GM19193 (cell line): ENCODE measurements at regions not wholly inside any gene's neighbourhood (a gene's known extent, or its start where the extent isn't known, plus 50 kb on each side); places are given as distances from the start of the nearest gene placed in this dataset.
A peak's percentile ranks its signal among the peaks of the same experiment; 100 is the strongest.

Experiments used
- POLR2A ChIP-seq: IDR thresholded peaks from 4 replicates; pipeline ENCODE4 v1.6.1; 2011; ENCODE audit not compliant: insufficient read depth, insufficient read length; ENCODE audit errors: extremely low read depth

DNA sequence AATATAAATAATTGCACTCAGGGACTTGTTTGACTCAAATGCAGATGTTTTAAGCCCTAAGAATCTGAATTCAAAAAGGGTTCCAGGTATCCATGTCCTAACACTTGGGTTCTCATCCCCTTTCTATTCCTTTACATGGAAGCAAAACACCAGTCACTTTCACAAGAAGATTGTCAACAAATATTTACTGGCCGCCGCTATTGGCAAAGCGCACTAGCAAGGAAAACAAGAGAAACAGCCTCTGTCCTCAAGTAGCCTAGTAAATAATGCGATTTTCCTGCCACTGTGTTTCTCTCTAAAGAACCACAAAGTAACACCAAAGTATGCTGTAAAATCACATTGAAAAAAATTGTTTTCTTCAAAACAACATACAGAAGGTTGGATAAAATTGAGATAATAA lies 66.7 kb upstream of the EZH2 start:
- no peak for TF ChIP-seq POLR2A

DNA sequence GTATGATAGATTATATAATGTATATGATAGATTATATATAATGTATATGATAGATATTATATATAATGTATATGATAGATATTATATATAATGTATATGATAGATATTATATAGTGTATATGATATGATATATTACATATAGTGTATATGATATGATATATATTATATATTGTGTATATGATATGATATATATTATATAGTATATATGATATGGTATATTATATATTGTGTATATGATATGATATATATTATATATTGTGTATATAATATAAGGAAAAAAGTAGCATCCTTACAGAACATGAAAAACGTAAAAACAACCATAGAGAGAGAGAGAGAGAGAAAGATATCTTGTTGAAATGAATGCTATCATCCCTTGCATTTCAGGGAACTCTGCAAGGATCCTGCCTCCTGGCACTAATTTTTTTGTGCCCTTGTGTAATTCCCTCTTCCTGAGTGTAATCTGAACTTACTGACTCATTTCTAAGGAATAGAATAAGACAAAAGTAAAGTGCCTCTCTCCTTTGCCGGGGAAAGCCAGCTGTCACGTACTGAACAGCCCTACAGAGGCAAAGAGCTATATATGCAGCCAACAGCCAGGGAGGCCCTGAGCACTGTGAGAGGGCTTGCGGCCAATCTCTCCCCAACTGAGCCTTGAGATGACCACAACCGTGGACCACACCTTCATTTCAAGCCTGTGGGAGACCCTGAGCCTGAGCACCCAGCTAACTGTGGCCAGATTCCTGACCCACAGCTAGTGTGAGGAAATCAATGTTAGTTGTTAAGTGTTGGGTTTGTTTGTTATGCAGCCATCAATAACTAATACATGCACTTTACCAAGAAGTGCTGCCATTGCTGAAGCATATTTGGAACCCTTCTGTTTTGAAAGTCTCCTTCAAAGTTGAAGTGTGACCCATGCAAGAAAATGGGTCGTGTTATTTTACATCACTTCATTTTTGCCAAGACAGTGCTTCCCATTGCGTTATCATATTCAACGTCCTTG lies 61.1 kb upstream of the EZH2 start:
- no peak for TF ChIP-seq POLR2A

DNA sequence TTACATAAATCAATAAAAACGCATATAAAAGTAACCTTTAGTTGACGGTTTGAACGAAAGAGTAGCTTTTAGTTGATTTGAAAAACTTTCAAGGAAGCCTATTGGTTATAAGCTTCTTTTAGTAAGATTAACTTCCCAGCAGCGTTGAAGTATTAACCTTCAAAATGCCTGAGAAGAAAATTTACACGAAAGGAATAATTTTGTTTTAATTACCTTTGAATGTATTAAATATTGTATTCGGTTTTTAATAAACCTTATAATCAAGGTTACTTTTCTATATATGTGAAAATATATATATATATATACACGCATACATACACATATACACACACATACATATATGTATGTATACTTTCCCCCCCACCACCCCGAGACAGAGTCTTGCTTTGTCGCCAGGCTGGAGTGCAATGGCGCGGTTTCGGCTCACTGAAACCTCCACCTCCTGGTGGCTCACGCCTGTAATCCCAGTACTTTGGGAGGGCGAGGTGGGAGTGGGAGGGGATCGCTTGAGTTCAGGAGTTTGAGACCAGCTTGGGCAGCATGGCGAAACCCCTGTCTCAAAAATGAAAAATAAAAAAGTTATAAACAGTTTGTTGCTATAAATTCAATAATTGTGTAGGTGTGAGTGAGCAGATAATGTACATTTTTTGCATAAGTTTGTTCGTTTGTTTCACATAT lies 57.6 kb upstream of the EZH2 start:
- TF ChIP-seq POLR2A, result no peak

DNA sequence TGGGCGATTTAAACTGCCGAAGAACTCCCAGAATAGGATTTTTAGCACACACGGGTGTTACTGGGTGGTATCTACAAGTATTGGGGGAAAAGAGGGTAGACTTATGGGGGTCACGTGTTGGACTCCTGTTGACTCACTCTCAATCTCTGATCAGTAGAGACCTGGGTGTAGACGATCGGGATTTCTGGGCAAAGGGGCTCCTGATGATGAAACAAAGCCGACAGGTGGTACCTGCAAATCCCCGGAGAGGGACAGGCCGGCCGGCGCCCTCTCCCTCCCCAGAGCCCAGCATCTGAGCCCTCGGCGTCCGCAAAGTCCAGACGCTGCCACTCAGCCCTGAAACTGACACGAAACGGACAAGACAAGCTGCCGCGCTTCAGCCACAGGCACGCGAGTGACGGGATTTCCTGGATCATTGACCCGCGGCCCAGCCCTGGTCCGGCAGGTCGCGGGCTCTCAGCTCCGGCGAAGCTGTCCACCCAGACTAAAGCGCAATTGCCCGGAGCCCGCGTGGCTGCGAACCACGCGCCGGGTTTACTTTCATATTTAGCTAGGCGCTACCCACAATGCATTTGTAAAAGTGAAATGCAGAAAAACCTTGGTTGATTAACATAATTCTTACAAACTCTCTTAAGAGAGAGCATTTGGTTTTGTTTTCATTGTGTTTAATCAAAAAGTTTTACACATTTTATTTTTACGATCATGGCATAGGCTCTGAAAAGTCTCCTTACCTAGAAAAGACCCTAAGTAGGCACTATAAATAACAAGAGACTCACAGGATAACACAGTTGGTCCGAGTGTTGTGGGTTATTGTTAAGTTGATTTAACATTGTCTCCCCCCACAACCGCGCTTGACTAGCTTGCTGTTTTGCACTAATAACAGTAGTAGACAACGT lies 56.9 kb upstream of the EZH2 start:
- TF ChIP-seq POLR2A, result peak; percentile 80

DNA sequence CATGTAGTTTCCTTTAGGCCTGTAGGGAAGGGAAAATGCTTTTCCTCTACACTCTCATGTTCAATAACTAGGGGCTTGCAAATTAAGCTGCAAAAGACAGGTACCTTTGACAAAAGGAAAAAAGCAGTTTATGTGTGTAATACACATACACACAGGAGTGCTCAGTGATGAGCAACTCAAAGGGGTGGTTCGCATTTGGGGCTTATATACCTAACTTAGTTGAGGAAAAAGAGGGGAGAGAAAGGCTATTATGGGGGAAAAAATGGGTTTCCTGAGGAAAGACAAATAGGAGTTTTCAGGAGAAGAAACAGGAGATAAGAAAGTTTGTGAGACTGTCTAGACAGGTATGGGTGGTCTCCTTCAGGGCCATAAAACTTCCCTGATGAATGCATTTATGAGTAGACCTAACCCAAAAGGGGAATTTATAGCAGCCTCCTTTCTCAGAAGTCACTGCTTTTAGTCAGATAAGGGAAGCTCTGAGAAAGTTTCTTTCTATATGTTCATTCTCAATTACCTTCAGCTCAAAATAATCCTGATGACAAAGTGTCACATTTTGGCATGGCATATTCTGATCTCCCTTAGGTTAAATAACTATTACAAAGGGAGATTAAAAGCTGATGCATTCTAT lies 55.2 kb upstream of the EZH2 start:
- TF ChIP-seq POLR2A, result no peak

DNA sequence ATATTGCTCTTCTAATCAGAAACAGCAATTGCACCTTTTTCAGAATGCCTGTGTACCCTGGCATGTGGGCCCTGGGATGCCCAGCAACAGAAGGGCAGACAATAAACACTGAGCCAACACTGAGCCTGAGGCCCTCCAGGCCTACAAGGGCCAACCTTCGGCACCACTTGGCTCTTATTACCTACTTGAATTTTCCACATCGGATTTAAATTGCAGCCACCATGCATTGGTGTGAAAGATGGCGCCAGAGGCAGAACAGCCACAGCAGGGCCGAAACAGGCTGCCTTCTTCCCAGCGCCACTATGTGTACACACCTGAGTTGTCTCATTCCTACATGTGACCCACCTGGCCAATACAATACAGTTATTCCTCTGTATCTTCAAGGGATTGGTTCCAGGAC lies 51.4 kb upstream of the EZH2 start:
- TF ChIP-seq POLR2A, result no peak
